ENCODE measurements at regions not wholly inside any gene's neighbourhood (a gene's known extent, or its start where the extent isn't known, plus 50 kb on each side); places are given as distances from the start of the nearest gene placed in this dataset.
"Not testable (repeated sequence)": the region's sequence is repeated elsewhere in the genome, so short reads cannot be mapped to it uniquely, and the experiment has no call there.

- no peaks in the 10 kb centered on the region for H3K4me1 ChIP-seq (ENCODE audit: insufficient read depth, low read length)
- H3K9me3 ChIP-seq (ENCODE audit: low read depth, low read length): no peaks in the 10 kb centered on the region
- H3K4me3 ChIP-seq (ENCODE audit: low read length): no peak overlapping the region
- no peaks in the 10 kb centered on the region for H3K27me3 ChIP-seq (ENCODE audit: insufficient read depth, low read length)
Observed at GRCh38 chr10:8314486-8314885, 260.0 kb downstream of the GATA3 start.

- Histone ChIP-seq H3K27me3 (ENCODE audit: insufficient read depth, low read length) (no peaks in the 10 kb centered on the region), H3K4me1 (ENCODE audit: insufficient read depth, low read length) (no peaks in the 10 kb centered on the region)
Observed at GRCh38 chr10:8315619-8316021, 261.1 kb downstream of the GATA3 start.

GRCh38 chr10:8316284-8316683 lies 261.8 kb downstream of the GATA3 start:
- H3K4me3 ChIP-seq (ENCODE audit: low read length): no peak overlapping the region
- H3K9me3 ChIP-seq (ENCODE audit: low read depth, low read length): no peaks in the 10 kb centered on the region
- no peaks in the 10 kb centered on the region for H3K27me3 ChIP-seq (ENCODE audit: insufficient read depth, low read length)
- H3K4me1 ChIP-seq (ENCODE audit: insufficient read depth, low read length): no peaks in the 10 kb centered on the region

More at GRCh38 chr10:8315619-8316021, 261.1 kb downstream of the GATA3 start:
- Histone ChIP-seq H3K9me3 (ENCODE audit: low read depth, low read length) (no peaks in the 10 kb centered on the region), H3K4me3 (ENCODE audit: low read length) (no peak overlapping the region)

- not testable (repeated sequence) for H3K9me3 ChIP-seq (ENCODE audit: low read depth, low read length); H3K4me3 ChIP-seq (ENCODE audit: low read length)
Observed at GRCh38 chr10:8318429-8318828, 263.9 kb downstream of the GATA3 start.

GRCh38 chr10:8318956-8319355 lies 264.5 kb downstream of the GATA3 start:
- Histone ChIP-seq H3K4me1 (ENCODE audit: insufficient read depth, low read length) (no peaks in the 10 kb centered on the region), H3K9me3 (ENCODE audit: low read depth, low read length) (no peaks in the 10 kb centered on the region), H3K27me3 (ENCODE audit: insufficient read depth, low read length) (no peaks in the 10 kb centered on the region), H3K4me3 (ENCODE audit: low read length) (no peak overlapping the region)

More at GRCh38 chr10:8318429-8318828, 263.9 kb downstream of the GATA3 start:
- H3K4me1 ChIP-seq (ENCODE audit: insufficient read depth, low read length); H3K27me3 ChIP-seq (ENCODE audit: insufficient read depth, low read length): not testable (repeated sequence)

GRCh38 chr10:8319704-8320103 lies 265.2 kb downstream of the GATA3 start:
- no peaks in the 10 kb centered on the region for H3K4me1 ChIP-seq (ENCODE audit: insufficient read depth, low read length)
- H3K27me3 ChIP-seq (ENCODE audit: insufficient read depth, low read length): no peaks in the 10 kb centered on the region
- no peaks in the 10 kb centered on the region for H3K9me3 ChIP-seq (ENCODE audit: low read depth, low read length)
- no peak overlapping the region for H3K4me3 ChIP-seq (ENCODE audit: low read length)

- Histone ChIP-seq H3K4me1 (ENCODE audit: insufficient read depth, low read length) (peaks cover 3% of the 10 kb centered on the region), H3K9me3 (ENCODE audit: low read depth, low read length) (no peaks in the 10 kb centered on the region), H3K4me3 (ENCODE audit: low read length) (no peak overlapping the region), H3K27me3 (ENCODE audit: insufficient read depth, low read length) (no peaks in the 10 kb centered on the region)
Observed at GRCh38 chr10:8321990-8322389, 267.5 kb downstream of the GATA3 start.

- H3K9me3 ChIP-seq (ENCODE audit: low read depth, low read length): no peaks in the 10 kb centered on the region
- H3K27me3 ChIP-seq (ENCODE audit: insufficient read depth, low read length): no peaks in the 10 kb centered on the region
- H3K4me3 ChIP-seq (ENCODE audit: low read length): no peak overlapping the region
- peaks cover 3% of the 10 kb centered on the region for H3K4me1 ChIP-seq (ENCODE audit: insufficient read depth, low read length)
Observed at GRCh38 chr10:8323428-8324054, 269.1 kb downstream of the GATA3 start.

GRCh38 chr10:8325024-8325980 lies 270.8 kb downstream of the GATA3 start:
- Histone ChIP-seq H3K9me3 (ENCODE audit: low read depth, low read length) (no peaks in the 10 kb centered on the region), H3K4me3 (ENCODE audit: low read length) (no peak overlapping the region), H3K4me1 (ENCODE audit: insufficient read depth, low read length) (peaks cover 3% of the 10 kb centered on the region), H3K27me3 (ENCODE audit: insufficient read depth, low read length) (no peaks in the 10 kb centered on the region)

GRCh38 chr10:8326396-8327139 lies 272.1 kb downstream of the GATA3 start:
- no peaks in the 10 kb centered on the region for H3K9me3 ChIP-seq (ENCODE audit: low read depth, low read length)
- no peak overlapping the region for H3K4me3 ChIP-seq (ENCODE audit: low read length)
- peaks cover 9% of the 10 kb centered on the region for H3K4me1 ChIP-seq (ENCODE audit: insufficient read depth, low read length)
- peaks cover 3% of the 10 kb centered on the region for H3K27me3 ChIP-seq (ENCODE audit: insufficient read depth, low read length)

- H3K4me3 ChIP-seq (ENCODE audit: low read length): no peak overlapping the region
- peaks cover 11% of the 10 kb centered on the region for H3K4me1 ChIP-seq (ENCODE audit: insufficient read depth, low read length)
- peaks cover 8% of the 10 kb centered on the region for H3K27me3 ChIP-seq (ENCODE audit: insufficient read depth, low read length)
- H3K9me3 ChIP-seq (ENCODE audit: low read depth, low read length): no peaks in the 10 kb centered on the region
Observed at GRCh38 chr10:8327140-8327423, 272.6 kb downstream of the GATA3 start.

GRCh38 chr10:8331387-8331786 lies 276.9 kb downstream of the GATA3 start:
- Histone ChIP-seq H3K9me3 (ENCODE audit: low read depth, low read length) (no peaks in the 10 kb centered on the region), H3K27me3 (ENCODE audit: insufficient read depth, low read length) (peaks cover 12% of the 10 kb centered on the region), H3K4me3 (ENCODE audit: low read length) (peak overlapping the region; percentile 29), H3K4me1 (ENCODE audit: insufficient read depth, low read length) (peaks cover 19% of the 10 kb centered on the region)

- H3K9me3 ChIP-seq (ENCODE audit: low read depth, low read length): no peaks in the 10 kb centered on the region
- H3K27me3 ChIP-seq (ENCODE audit: insufficient read depth, low read length): peaks cover 12% of the 10 kb centered on the region
- H3K4me3 ChIP-seq (ENCODE audit: low read length): peak overlapping the region; percentile 29
- H3K4me1 ChIP-seq (ENCODE audit: insufficient read depth, low read length): peaks cover 19% of the 10 kb centered on the region
Observed at GRCh38 chr10:8331896-8332729, 277.6 kb downstream of the GATA3 start.

- peaks cover 12% of the 10 kb centered on the region for H3K27me3 ChIP-seq (ENCODE audit: insufficient read depth, low read length)
- no peaks in the 10 kb centered on the region for H3K9me3 ChIP-seq (ENCODE audit: low read depth, low read length)
- peak overlapping the region; percentile 25 for H3K4me3 ChIP-seq (ENCODE audit: low read length)
- H3K4me1 ChIP-seq (ENCODE audit: insufficient read depth, low read length): peaks cover 19% of the 10 kb centered on the region
Observed at GRCh38 chr10:8332730-8333111, 278.2 kb downstream of the GATA3 start.

Measured in mononuclear cell (primary cell).